M059J (cell line): ENCODE measurements at regions not wholly inside any gene's neighbourhood (a gene's known extent, or its start where the extent isn't known, plus 50 kb on each side); places are given as distances from the start of the nearest gene placed in this dataset.
A peak's percentile ranks its signal among the peaks of the same experiment; 100 is the strongest.
"Not testable (repeated sequence)": the region's sequence is repeated elsewhere in the genome, so short reads cannot be mapped to it uniquely, and the experiment has no call there.

Experiments used
- DNase-seq: peaks from one replicate; pipeline ENCODE4 v3.0.0-alpha.2; 2012; ENCODE audit warnings: low read depth

DNA sequence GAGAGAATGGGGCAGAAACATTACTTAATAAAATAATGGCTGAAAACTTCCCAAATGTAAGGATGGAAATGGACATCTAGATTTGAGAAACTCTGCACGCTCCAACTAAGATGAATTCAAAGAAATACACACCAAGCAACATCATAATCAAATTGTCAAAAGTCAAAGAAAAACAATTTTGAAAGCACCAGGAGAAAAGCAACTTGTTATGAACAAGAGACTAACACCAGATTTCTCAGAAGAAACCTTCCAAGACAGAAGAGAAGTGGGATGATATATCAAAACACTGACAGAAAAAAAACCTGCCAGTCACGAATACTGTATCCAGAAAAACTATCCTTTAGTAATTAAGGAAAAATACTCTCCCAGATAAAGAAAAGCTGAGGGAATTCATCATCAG, 208.6 kb upstream of the SAMSN1 start:
- DNase-seq: no peak

DNA sequence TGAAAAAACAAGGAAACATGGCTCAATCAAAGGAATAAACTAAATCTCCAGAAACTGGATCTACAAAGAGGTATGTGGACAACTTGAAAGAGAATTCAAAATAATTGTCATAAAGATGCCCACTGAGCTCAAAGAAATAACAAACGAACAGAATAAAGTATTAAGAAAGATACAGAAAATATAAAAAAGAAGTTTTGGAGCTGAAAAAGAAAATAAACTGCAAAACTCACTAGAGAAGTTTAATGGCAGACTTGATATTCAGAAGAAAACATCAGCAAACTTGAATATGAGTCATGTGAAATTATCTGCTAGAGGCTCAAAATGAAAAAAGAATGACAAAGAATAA, 208.1 kb upstream of the SAMSN1 start:
- no peak for DNase-seq

DNA sequence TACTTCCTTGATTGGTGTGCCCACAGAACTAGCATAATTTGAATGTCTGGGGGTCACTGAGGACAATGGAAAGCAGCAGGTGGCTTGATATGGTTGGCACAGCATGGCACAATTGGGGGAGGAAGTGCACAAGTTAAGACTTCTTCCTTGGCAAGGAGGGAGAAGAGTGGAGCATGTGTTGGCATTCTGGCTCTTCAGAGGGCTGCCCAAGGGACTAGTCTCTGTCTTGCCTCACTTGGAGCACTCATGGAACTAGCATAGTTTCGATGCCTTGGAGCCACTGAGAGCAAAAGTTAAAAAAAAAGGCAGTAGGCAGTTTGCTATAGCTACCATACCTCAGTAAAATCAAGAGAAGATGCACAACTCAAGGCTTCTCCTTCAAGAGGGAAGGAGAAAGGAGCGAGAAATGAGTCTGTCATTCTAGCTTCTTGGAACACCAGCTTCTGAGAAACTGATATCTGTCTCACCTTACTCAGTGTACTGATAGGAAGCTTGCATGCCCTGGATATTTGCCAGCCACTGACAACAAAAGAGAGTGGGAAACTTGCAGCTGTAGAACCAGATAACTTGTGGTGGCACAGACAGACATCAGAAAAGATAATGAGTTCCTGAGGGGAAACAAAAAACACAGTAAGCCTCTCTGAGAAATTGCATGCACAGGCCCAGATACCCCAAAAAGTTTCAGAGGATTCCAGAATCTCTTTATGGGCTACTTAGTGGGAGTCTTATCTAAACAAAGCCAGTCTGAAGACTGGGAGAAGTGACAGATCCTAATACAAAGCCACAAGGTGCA, 207.5 kb upstream of the SAMSN1 start:
- DNase-seq: no peak

DNA sequence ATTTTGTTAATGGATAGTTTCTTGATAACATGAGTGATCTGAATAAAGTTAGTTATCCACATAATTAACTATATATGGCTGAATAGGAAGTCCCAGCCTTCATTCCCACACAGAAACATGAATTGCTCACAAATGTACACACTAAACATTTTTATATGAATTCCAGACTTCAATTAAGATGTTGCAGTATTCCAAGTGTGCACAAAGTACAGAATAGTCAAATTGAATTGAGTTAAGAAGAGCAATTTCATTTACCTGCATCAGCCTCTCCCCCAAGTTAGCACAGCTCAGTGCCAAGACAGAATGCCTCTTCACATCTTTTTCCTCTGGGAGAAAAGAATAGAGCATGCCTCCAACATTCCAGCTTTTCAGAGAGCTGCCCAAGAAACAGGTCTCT, 207.0 kb upstream of the SAMSN1 start:
- no peak for DNase-seq

DNA sequence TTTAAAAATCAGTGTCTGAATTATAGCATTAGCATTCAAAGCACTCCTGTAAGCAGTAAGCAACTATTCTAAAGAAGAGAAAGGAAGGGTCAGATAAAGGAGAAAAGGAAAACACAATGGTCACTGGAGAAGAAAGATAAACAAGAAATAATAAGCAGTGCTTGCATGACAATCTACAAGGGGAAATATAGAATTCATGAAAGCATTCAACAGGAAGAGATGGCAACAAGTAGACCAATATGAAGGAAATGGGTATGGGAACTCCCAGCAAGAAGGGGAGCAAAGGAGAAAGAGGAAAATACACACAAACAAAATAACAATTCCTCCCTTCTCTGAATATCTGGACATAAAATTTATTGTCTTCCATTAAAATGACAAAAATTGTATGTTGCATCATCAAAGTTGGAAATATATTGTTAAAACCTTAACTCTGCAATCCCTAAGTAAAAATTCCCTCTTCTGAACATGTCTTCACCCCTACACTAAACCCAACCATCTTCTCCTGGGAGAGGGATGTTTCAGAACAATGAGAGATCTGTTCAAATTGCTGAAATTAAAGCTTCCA, 206.3 kb upstream of the SAMSN1 start:
- no peak for DNase-seq

DNA sequence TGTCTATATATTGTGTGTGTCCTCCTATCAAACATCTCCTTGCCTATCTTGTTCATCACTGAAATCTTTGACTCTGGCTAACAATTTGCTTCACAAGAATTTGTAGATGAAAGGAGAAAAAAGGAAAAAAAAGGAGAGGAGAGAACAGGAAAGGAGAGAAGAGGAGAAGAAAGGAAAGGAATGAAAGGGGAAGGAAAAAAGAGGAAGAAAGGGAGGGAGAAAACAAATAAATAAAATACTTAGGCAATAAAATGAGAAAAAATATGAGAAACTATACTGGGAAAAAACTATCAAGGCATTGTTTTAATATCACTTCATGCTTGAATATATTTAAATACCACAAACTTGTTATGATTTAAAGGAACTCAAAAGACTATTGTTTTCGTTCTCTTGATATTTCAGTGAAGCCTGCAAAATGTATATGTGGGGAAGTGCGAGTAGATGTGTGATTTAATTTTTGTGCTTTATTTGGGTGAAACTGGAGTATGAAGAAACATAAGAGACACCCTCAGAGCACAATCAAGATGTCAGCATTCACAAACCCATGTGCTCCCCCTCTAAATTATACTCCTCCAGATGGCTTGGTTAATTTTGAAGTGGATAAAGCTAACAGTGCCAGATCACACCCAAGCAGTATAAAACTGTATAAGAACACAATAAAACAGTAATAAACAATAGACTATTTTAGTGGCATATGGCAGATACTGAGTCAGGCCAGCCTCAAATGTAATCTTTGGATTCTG, 205.7 kb upstream of the SAMSN1 start:
- no peak for DNase-seq

DNA sequence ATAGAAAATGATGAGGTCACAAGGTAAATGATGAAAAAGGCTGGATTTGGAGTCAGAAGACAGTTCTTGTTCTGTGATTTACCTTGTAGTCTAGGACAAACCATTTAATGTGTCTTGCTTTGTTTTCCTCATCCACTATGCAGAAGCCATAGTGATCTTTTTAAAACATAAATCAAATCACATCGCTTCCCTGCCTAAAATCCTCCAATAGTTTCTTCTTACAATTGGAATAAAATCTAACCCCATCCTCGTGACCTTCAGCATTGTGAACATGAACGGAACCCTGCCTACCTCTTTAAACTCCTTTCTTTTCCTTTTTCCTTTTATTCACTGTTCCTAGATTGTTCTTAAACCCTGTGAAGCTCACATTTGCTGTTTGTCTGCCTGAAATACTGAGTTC, 204.9 kb upstream of the SAMSN1 start:
- DNase-seq: no peak

DNA sequence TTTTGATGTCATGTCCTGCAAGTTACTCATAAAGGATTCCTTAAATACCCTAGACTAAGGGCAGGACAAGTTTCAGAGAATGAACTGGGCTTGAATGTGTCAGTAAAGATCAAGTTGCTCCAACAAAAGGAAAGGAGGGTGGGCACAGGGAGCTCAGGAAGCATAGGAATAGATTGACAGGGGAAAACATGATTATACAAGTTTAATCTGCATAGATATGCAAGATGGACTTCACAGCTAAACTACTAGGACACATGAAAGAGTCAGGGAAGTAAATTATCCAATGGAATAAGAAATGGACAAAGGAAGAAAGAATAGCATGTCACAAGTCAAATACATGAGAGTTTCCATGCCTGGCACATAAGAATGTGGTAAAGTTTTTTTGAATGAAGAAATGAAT, 203.9 kb upstream of the SAMSN1 start:
- DNase-seq: no peak

DNA sequence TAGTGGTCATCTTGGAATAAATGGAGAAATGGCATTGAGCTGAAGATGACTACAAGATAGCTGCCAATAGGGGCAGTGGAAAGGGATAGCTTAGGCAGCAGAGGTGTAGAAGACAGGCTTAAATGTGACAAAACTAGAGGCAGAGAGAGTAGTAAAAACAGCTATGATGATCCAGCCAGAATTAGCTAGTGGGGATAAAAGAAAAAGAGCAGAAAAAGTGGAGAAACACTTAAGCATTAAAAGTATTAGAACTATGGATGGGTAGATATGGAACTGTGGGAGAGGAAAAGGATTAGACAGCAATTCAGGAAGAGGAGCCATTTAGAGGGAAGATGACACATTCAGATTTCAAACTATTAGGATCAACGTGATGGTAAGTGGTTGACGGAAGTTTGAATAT, 202.5 kb upstream of the SAMSN1 start:
- DNase-seq: no peak

DNA sequence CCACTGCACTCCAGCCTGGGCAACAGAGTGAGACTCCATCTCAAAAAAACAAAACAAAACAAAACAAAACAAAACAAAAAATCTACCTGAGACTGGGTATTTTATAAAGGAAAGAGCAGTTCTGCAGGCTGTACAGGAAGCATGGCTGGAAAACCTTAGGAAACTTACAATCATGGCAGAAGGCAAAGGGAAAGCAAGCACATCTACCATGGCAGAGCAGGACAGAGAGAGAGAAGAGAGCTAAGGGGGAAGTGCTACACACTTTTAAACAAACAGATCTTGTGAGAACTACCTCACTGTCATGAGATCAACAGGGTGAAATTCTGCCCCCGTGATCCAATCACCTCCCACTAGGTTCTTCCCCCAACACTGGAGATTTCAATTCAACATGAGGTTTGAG, 198.3 kb upstream of the SAMSN1 start:
- DNase-seq: no peak

DNA sequence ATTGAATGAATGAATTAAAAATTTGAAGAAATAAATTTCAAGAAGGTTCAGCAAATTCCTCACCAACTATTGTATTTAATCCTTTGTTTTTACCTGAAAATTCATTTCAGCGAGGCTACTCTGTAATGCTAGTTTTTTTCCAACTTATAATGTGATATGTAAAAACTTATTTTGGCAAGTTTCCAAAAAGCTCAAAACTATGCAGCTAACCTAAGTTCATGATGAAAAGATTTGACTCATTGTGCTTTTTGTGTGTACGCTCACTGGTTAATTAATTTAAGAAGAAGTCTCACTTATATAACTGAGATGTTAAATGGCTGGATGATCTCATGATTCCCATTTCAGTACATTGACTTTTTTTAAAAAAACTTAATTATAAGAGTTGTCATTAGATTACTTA, 196.0 kb upstream of the SAMSN1 start:
- DNase-seq: no peak

DNA sequence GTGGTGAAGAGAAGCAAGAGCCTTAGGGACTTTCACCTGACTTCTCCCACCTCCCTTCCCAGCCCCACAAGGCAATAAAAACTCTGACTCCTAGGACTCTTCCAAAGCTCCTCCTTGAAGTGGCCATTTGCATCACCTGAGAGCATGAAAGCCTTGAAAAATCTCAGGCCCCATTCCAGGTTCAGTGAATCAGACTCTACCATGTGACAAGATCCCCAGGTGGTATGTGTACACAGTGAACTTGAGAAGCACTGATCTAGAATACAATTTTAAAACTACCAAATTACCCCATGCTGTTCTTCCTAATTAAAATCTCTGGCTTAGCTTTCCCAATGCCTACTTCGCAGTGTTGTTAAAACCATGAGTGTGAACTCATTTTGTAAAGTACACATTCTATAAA, 195.1 kb upstream of the SAMSN1 start:
- no peak for DNase-seq

DNA sequence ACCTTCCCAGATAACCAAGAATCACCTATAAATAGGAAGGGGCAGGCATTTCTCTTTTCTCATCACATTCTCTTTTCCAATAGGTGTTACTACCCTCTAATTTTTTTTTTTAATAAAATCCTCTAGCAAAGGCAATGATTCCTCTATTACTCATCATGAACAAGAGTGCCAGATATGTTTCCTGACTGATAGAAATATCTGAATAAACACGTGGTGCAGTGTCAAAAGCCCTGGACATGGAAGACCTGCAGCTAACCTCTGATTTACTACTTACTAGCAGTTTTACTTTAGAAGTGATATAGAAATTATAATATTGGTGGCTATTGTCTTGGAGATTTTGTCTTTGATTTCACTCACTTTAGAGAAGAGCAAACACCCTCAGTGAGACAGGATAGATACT, 194.6 kb upstream of the SAMSN1 start:
- peak; percentile 4 for DNase-seq

DNA sequence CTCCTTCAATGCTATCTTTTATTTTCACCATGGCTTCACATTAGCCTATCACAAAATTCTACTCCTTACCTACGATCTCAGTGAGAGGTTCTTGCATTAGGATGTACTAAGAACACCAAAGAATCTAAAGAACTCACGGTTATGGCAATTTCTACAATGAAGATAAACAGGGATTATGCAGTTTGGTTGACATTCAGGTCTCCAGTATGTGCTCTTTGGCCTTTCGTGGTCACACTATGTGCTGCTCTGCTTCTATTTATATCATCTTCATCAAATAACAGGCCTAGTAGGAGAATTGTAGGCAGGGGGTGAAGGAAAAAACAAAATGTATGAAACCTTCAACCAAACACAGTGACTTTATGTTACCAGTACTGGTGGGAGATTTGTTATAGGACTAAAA, 194.0 kb upstream of the SAMSN1 start:
- DNase-seq: no peak

DNA sequence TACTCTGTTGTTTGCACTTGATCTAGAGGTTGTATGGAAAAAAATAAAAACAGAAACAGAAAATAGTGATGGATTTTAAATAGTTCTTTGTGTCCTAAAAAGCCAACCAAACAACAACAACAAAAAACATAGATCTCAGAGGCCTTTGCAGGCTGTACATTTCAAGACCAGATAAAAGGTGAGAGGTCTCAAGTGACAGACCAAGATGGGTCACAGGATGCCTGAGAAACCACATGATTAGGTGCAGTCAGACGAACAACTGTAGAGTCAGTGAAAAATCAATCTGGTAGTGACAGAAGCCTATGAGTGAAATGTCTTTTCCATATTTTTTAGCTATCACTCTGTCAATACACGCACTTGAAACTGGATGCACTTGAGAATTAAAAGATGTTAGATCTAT, 193.5 kb upstream of the SAMSN1 start:
- no peak for DNase-seq

DNA sequence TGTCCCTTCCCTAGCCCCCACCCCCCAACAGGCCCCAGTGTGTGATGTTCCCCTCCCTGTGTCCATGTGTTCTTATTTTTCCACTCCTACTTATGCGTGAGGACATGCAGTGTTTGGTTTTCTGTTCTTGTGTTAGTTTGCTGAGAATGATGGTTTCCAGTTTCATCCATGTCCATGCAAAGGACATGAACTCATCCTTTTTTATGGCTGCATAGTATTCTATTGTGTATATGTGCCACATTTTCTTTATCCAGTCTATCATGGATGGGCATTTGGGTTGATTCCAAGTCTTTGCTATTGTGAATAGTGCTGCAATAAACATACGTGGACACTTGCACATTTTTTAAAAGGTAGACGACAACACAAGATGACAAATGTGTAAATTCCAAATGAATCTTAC, 192.5 kb upstream of the SAMSN1 start:
- DNase-seq: not testable (repeated sequence)

DNA sequence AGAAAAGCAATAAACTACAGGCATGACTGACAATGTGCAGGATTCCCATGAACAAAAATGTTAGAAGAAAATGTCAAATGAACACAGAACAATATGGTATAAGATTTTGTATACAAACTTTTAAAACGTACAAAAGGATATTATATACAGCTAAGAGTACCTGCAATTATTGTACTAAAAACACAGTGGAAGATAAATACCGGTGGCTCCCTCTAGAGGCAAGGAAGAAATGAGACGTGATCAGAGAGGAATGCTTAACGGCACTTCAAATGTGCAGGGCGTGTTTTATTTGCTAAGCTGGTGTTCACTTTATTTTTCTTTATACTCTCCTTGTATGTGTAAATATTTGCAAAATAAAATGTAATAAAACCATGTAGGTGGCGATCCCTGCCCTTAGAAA, 191.8 kb upstream of the SAMSN1 start:
- peak; percentile 41 for DNase-seq

DNA sequence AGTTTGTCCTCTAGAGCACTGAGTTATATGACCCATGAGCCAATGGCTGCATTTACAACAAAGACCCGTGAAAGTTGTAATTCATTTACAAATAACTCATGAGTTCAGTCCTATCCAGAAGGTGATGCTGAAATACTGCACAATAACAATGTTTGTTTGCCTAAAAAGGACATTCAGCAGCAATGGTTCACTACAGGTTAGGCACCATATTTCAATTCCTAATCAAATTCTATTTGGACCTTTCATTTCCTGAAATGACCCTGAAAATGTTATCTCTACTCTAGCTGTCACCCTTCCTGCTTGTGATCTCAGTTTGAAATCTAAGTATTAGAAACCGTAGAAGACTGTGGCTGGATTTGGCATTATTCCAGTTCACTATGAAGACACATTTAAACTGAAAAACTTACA, 191.2 kb upstream of the SAMSN1 start:
- no peak for DNase-seq

DNA sequence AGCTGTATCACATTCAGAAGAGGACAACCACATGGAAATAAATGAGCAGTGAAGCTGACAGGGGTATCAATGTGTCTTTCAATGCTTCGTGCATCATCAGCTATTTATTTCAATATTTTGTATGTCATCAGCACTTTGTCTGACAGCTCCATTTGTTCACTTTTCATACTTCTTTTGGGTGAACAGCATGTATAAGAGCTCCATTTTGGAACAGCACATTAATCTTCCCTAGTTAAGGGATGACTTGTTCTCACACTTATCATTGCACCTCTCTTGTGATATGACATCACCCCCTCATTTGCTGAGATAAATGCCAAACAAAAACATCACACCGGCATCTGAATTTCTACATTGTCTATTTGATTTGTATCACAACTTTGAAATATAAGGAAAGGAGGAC, 190.6 kb upstream of the SAMSN1 start:
- no peak for DNase-seq

DNA sequence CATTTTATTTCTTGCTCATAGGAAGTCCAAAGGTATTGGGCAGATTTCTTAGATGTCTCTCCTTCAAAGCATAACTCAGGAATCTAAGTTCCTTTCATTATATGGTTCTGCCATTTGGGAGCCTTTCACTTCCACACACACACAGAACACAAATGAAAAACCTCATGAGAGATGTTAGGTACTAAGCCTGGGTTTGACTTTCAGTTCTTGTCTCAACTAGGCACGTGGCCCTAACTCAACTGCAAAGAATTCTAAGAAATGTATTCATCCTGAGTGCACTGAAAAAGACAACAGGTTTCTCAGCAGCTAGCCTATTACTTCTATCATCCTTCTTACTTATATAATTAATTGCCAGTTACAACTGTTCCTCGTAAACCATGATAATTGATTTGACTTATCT, 190.0 kb upstream of the SAMSN1 start:
- DNase-seq: no peak

DNA sequence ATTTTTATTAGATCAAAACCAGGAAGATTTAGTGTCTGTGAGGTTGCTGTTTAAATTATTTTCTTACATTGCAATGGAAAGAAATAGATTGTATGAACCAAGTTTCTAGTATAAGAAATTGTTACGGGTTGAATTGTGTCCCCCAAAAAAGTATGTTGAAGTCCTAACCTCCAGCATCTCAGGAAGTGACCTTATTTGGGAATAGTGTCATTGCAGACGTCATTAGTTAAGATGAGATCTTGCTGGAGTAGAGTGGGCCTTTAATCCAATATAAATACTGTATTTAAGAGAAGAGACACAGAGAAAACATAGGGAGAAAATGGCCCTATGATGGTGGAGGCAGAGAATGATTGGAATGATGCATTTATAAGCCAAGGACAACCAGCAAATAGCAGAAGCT, 188.7 kb upstream of the SAMSN1 start:
- no peak for DNase-seq

DNA sequence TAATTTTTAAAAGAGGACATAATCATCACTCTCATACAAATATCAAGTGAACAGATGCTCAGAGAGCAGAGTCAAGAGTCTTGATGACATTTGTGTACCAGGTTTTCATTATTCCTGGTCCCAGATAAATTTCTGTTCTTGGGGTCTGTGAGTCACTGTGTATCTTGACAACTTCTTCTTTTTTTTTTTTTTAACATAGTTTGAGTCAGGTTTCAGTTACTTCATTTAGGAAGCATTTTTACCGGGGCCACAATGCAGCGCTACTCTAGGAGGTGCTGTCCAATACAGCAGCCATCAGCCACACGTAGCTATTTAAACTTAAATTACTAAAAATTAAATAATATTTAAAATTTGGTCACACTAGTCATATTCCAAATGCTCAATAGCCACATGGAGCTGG, 188.1 kb upstream of the SAMSN1 start:
- DNase-seq: peak; percentile 5

DNA sequence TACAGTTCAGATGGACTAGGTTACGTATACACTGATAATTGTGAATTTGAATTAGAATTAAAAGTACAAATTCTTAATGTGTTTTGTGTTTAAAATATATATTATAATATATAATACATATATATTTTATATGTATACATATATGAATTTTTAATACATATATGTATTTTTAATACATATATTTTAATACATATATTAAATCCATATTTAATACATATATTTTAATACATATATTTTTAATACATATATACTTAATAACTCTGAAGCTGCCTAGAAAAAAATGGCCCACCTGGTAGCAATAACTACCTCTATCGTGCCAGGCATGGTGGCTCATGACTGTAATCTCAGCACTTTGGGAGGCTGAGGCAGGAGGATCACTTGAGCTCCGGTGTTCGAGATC, 179.1 kb upstream of the SAMSN1 start:
- DNase-seq: no peak
